ENCODE measurements at regions not wholly inside any gene's neighbourhood (a gene's known extent, or its start where the extent isn't known, plus 50 kb on each side); places are given as distances from the start of the nearest gene placed in this dataset.

GRCh38 chr2:195490319-195490718 is 166.7 kb upstream of the SLC39A10 start (continued):
- no peak for TF ChIP-seq STAT6 (CRISPR knock-in tag; conservative IDR thresholded peaks at IDR 0.05; ENCODE audit: low read depth)
- TF ChIP-seq FOXP4 (CRISPR knock-in tag; IDR thresholded peaks at IDR 0.05) = no peak

- ATAC-seq (no peak), DNase-seq (ENCODE audit: low spot score) (no peak)
- Mint-ChIP-seq H3K4me3 (no peak overlapping the region), H3K4me1 (peaks cover 17% of the 10 kb centered on the region), H3K27ac (no peak overlapping the region), H3K9me3 (peaks cover 7% of the 10 kb centered on the region), H3K36me3 (no peaks in the 10 kb centered on the region), H3K27me3 (ENCODE audit: low read depth) (no peaks in the 10 kb centered on the region)
- no peak for TF ChIP-seq E2F5 (CRISPR knock-in tag; IDR thresholded peaks at IDR 0.05)
- TF ChIP-seq ATF2 (CRISPR knock-in tag; IDR thresholded peaks at IDR 0.05; ENCODE audit: borderline replicate concordance, low read depth) = no peak
- no peak for TF ChIP-seq AFF4 (CRISPR knock-in tag; IDR thresholded peaks at IDR 0.05; ENCODE audit: borderline replicate concordance)
- no peak for TF ChIP-seq ZBTB21 (CRISPR knock-in tag; IDR thresholded peaks at IDR 0.05; ENCODE audit: borderline replicate concordance)
- TF ChIP-seq ARID4B (CRISPR knock-in tag; IDR thresholded peaks at IDR 0.05; ENCODE audit: borderline replicate concordance) = no peak
- TF ChIP-seq EMX1 (CRISPR knock-in tag; IDR thresholded peaks at IDR 0.05) = no peak
- no peak for TF ChIP-seq ZNF396 (CRISPR knock-in tag; IDR thresholded peaks at IDR 0.05; ENCODE audit: borderline replicate concordance)
- TF ChIP-seq ESRRA (CRISPR knock-in tag; IDR thresholded peaks at IDR 0.05; ENCODE audit: borderline replicate concordance) = no peak
- no peak for TF ChIP-seq NFE2L1 (CRISPR knock-in tag; IDR thresholded peaks at IDR 0.05)
- TF ChIP-seq HMGA2 (CRISPR knock-in tag; IDR thresholded peaks at IDR 0.05) = no peak
- no peak for TF ChIP-seq CDX4 (CRISPR knock-in tag; IDR thresholded peaks at IDR 0.05; ENCODE audit: borderline replicate concordance)
- no peak for TF ChIP-seq PRRX2 (CRISPR knock-in tag; IDR thresholded peaks at IDR 0.05)
- ChIA-PET POLR2A (no interaction called here), CTCF (interaction anchor here (0.9 kb wide), 1 partner anchor 9 kb away, joined by 6 read pairs; no protein-coding TSS in a partner anchor)
Observed at GRCh38 chr2:195489101-195489500, 167.9 kb upstream of the SLC39A10 start.

All from WTC11 (cell line).